AG09309 (cell line): ENCODE measurements at regions not wholly inside any gene's neighbourhood (a gene's known extent, or its start where the extent isn't known, plus 50 kb on each side); places are given as distances from the start of the nearest gene placed in this dataset.

Experiments used
- DNase-seq: peaks from one replicate; pipeline ENCODE4 v3.0.0-alpha.2; 2010; ENCODE audit warnings: low read depth
- H3K4me3 ChIP-seq: 2 replicates; pipeline ENCODE4 v1.5.1; 2011; ENCODE audit warnings: mild to moderate bottlenecking, low read depth, low read length, moderate library complexity; ENCODE audit not compliant: control insufficient read depth
- TF ChIP-seq, protein P1 (sequence below): IDR thresholded peaks from 2 replicates; pipeline ENCODE4 v1.5.1; 2011; ENCODE audit warnings: mild to moderate bottlenecking, low read depth, low read length, inconsistent platforms; ENCODE audit not compliant: insufficient read depth, control insufficient read depth; ENCODE audit errors: missing control alignments

DNA sequence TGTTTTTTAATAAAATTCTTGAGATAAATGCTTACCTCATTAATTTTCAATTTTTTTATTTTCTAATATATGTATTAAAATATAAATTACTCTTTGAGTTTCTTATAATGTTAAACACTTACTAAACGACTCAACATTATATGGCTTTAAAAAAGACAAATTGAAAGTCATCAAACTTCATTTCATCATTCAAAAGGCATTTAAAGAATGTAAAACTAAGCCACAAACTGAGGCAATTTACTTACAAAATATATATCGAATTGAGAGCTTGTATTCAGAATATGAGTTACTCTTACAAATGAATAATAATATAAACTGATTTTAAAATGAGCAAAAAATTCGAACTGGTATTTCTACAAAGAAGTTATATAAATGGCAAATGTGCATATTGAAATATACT, 1262.2 kb upstream of the PIK3C3 start:
- H3K4me3 ChIP-seq = no peak overlapping the region
- TF ChIP-seq, protein P1, sequence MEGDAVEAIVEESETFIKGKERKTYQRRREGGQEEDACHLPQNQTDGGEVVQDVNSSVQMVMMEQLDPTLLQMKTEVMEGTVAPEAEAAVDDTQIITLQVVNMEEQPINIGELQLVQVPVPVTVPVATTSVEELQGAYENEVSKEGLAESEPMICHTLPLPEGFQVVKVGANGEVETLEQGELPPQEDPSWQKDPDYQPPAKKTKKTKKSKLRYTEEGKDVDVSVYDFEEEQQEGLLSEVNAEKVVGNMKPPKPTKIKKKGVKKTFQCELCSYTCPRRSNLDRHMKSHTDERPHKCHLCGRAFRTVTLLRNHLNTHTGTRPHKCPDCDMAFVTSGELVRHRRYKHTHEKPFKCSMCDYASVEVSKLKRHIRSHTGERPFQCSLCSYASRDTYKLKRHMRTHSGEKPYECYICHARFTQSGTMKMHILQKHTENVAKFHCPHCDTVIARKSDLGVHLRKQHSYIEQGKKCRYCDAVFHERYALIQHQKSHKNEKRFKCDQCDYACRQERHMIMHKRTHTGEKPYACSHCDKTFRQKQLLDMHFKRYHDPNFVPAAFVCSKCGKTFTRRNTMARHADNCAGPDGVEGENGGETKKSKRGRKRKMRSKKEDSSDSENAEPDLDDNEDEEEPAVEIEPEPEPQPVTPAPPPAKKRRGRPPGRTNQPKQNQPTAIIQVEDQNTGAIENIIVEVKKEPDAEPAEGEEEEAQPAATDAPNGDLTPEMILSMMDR = no peak
- no peak for DNase-seq

DNA sequence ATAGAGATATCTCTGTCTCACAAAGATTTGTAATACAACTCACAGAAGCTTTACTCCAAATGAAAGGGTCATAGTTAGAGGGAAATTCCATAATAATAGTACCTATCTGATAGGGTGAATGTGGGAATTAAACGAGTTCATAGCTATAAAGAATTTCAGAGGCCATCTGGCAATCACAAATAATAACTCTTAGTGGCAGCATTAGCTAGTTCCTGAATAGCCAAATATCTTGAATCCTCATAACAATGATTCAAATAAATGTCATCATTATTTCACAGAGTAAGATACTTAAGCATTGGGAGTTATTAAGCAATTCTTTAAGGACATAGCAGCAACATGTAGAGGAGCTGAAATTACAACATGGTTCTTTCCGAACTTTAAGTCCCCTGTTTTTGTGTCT, 1265.0 kb upstream of the PIK3C3 start:
- TF ChIP-seq, protein P1 = no peak
- no peak for DNase-seq
- H3K4me3 ChIP-seq = no peak overlapping the region

DNA sequence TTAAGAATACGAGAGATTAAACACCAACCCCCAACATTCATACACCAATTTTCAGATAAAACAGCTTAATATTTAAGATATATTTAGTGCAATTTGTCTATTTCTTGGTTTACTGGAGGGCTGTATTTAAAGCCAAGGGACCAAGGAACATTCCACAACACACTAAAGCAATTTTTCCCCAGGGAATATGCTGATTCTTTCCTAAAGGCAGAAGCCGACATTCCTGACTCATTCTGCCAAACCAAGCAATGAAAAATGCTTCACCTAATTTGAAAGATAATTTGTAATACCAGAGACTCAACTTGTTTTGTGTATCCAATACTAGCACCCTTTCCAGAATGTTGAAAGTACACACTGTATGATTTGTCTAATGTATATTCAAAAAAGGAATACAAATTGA, 1267.6 kb upstream of the PIK3C3 start:
- H3K4me3 ChIP-seq = no peak overlapping the region
- DNase-seq = no peak
- TF ChIP-seq, protein P1 = no peak

DNA sequence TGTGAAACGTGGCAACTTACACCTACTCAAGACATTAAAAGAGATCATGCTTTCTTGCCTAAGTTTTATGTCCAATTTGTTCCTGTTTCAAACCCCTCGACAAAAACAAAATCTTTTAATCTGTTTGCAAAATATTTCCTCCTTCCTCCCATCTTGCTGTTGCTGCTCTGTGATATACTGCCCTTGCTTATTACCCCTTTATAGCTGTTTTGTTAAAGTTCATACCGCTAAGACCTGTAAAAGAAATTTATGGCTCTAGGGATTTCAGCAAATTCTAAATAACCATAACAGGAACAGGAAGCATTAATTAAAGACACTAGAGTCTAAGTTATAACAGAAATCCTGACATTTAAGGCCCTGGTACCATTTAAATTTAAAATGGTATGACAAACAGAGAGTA, 1268.2 kb upstream of the PIK3C3 start:
- no peak overlapping the region for H3K4me3 ChIP-seq
- DNase-seq = no peak
- TF ChIP-seq, protein P1 = no peak

DNA sequence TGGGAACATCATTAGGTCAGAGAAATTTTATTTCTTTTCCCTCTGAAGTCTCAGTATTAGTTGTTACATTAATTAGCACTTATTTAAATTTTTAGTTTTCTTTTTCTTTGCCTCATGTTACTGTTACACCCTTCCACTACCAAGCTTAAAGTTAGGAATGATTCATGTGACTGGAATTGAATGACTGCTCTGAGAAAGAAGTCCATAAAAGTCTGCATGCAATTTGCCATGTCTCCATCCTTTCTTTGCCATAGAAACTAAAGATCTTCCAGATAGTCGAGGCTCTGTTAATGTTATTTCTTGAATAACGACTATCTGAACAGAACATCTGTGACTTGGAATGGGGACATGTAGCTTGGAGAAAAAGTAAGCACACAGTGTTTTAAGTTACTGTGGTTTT, 1269.8 kb upstream of the PIK3C3 start:
- TF ChIP-seq, protein P1 = no peak
- H3K4me3 ChIP-seq = no peak overlapping the region
- no peak for DNase-seq

DNA sequence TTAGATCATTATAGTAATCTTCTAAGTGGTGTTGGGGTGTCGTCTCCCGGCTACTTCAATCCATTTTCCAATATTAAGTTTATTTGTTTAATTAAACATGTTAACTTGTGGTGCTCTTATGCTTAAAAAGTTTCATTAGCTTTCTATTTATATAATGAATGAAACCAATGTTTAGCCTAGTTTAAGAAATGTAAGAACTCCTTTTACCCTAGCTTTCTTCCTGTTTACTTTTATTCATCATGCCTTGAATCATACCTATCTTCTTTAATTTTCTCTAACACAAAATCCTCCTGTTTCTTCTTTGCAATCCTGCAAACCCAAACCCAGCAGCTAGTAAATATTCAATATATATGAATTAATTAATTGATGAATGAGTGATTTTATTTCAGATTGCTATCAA, 1276.7 kb upstream of the PIK3C3 start:
- TF ChIP-seq, protein P1 = no peak

DNA sequence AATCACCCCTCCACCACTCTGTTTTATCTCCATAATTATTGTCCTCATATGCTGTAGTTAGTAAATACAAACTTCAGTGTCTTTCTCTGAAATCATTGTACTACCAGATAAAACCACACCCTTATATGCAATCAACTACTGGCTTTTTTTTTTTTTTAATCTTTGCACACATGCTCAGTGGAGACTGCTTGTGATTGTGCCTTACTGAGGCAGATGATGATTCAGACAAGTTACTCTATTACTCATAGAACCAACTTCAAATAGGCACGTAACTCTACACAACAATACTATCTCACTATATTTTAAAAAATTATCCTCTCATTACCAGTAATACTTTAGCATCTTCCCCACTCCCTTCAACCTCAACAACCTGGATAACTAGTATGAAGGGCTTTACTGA, 1278.4 kb upstream of the PIK3C3 start:
- TF ChIP-seq, protein P1 = no peak
- H3K4me3 ChIP-seq = no peak overlapping the region
- no peak for DNase-seq

More for the DNA sequence above, 1276.7 kb upstream of the PIK3C3 start:
- no peak overlapping the region for H3K4me3 ChIP-seq
- DNase-seq = no peak
